D341Med (cell line): ENCODE measurements at regions not wholly inside any gene's neighbourhood (a gene's known extent, or its start where the extent isn't known, plus 50 kb on each side); places are given as distances from the start of the nearest gene placed in this dataset.

Experiments
- DNase-seq: peaks from one replicate; pipeline ENCODE4 v3.0.0; 2012; ENCODE audit warnings: low spot score

GRCh38 chr15:70443486-70444273 is 319.7 kb downstream of the UACA start:
- no peak for DNase-seq

GRCh38 chr15:70442616-70443321 is 320.6 kb downstream of the UACA start:
- no peak for DNase-seq

GRCh38 chr15:70442211-70442610 is 321.1 kb downstream of the UACA start:
- no peak for DNase-seq

GRCh38 chr15:70440416-70441138 is 322.8 kb downstream of the UACA start:
- DNase-seq, result no peak

GRCh38 chr15:70439880-70440279 is 323.5 kb downstream of the UACA start:
- DNase-seq, result no peak

GRCh38 chr15:70439304-70439877 is 324.0 kb downstream of the UACA start:
- no peak for DNase-seq

GRCh38 chr15:70438776-70439175 is 324.6 kb downstream of the UACA start:
- DNase-seq, result no peak

- no peak for DNase-seq
These were observed 325.4 kb downstream of the UACA start for GRCh38 chr15:70437882-70438451.

- no peak for DNase-seq
These were observed 326.3 kb downstream of the UACA start for GRCh38 chr15:70437089-70437488.

GRCh38 chr15:70436428-70436827 is 326.9 kb downstream of the UACA start:
- DNase-seq, result no peak

- no peak for DNase-seq
These were observed 327.5 kb downstream of the UACA start for GRCh38 chr15:70435872-70436271.

GRCh38 chr15:70435369-70435768 is 328.0 kb downstream of the UACA start:
- DNase-seq, result no peak

GRCh38 chr15:70433586-70434324 is 329.6 kb downstream of the UACA start:
- no peak for DNase-seq

GRCh38 chr15:70432924-70433495 is 330.3 kb downstream of the UACA start:
- DNase-seq, result no peak

- DNase-seq, result no peak
These were observed 331.5 kb downstream of the UACA start for GRCh38 chr15:70431854-70432253.

GRCh38 chr15:70430069-70430468 is 332.4 kb upstream of the TLE3 start:
- DNase-seq, result no peak

- no peak for DNase-seq
These were observed 331.5 kb upstream of the TLE3 start for GRCh38 chr15:70429056-70429722.

GRCh38 chr15:70428211-70428822 is 330.6 kb upstream of the TLE3 start:
- no peak for DNase-seq

GRCh38 chr15:70427167-70428120 is 329.7 kb upstream of the TLE3 start:
- DNase-seq, result no peak
